Hematopoietic multipotent progenitor cell treated with erythropoietin and hydrocortisone succinate and interleukin-3 and kit ligand, for 4 days (in vitro differentiated cells): ENCODE measurements at regions not wholly inside any gene's neighbourhood (a gene's known extent, or its start where the extent isn't known, plus 50 kb on each side); places are given as distances from the start of the nearest gene placed in this dataset.

ENCODE experiments used
- DNase-seq: peaks from one replicate; pipeline ENCODE4 v3.0.0-alpha.2; 2015

DNA sequence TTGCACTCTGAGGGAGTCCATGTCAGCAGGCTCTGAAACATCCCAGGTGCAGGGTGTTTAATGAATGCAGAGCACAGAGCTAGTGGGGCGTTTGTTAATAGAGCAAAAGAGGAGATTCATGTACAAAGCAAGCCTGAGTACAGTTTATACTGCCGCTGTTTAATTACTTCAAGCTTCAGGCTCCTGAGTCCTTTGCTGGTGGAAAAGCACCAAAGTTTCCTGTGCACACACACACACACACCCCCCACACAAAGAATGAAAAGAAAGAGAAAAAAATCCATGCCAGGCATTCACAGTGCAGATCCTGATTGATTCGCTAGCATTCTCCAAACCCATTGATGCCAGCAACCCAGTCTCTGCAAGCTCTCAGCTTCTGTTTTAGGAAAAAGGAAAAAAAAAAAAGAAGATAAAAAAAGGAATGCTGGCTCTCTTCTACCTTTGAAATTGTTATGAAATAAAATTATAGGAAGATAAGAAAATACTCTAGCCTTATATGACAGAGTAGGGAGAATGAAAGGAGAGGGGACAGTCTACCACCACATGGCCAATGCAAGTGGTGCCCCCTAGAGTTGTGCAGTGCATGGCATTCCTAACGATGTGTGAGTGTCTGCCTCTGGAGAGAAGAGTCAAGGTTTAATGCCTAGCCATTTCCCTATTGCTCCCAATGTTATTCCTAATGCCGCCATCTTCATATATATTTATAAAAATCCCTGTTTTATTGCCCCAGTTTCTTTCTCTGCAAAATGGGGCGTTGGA lies 216.5 kb downstream of the TMEM114 start:
- DNase-seq, result no peak

- no peak for DNase-seq
Measured at GRCh38 chr16:8372141-8372540, 218.2 kb downstream of the TMEM114 start.

DNA sequence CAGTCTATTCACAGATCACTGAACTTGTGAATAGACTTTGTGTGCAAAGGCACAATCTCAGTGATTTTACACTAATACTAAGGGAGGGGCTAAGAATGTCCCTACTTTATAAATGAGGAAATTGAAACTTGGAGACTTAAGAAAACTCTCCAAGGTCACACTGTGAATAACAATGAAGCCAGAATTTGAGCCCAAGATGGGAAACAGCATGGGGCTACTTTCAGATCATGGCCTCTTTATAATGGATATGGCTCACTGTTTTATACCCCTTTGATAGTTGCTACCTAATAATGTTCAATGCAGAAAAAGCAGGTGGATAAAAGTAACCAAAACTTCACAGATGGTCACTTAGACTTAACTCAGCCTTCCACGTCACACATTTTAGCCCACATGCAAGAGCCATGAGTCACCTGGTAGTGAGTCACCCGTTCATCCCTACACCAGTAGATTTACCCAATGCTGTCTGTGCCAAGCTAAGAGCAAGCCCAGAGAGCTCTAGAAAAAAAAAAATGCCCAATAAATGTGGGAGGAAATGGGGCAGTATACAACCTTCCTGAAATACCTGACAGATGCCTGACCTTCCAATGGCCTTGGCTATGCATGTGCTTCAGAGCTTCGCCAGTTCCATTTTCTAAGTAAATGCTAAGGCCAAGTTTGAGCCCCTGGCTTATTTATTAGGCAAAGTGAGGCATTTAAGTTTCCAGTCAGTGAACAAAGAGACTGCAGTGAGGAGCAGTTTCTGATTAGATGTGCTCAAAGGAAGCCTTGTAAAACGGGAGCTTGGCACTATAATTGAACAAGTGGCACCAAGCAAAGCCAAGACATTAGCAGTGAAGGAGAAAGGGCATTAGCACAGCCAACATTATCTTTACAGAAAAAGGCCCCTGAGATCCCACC lies 219.7 kb downstream of the TMEM114 start:
- DNase-seq, result no peak

DNA sequence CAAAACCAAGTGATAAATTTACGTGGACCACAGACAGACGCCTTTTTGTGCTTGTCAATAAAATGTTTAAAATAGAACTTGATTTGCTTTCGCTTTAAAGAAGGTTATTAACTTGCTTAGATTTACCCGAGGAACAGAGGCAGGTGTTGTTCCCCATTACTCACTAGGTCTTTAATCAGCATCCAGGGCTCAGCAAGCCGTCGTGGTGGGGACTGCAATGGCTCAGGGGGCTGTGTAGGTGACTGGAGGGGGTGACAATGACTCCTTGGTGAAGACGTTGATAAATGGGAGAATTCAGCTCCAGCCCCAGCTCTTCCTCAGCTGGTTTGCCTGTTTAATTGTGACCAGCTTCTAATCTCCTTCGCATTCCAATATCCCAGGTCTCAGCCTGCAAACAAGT lies 231.4 kb downstream of the TMEM114 start:
- DNase-seq, result no peak

GRCh38 chr16:8355675-8356074 lies 234.6 kb downstream of the TMEM114 start:
- peak; percentile 2 for DNase-seq

DNA sequence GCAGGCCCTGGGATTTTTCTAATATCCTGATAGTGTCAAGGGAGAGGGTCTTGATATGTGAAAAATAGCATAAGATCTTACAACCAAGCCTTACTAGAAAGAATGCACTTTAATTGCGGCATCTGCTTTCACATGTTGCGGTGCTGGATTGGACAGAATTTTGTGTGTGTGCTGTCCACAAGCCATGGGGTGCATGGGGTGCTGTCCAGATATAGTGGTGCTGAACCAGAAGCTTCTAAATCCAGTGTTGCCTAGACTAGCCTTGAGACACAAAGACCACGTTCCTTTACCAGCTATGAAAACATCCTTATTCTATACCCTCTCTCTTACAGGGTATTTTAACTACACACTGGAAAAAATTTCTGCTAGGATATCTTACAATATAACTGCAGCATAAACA lies 244.0 kb downstream of the TMEM114 start:
- DNase-seq, result peak; percentile 48

- no peak for DNase-seq
Measured at GRCh38 chr16:8342276-8342675, 248.0 kb downstream of the TMEM114 start.

- DNase-seq, result no peak
Measured at GRCh38 chr16:8330761-8331160, 259.6 kb downstream of the TMEM114 start.

- DNase-seq, result no peak
Measured at GRCh38 chr16:8326232-8326631, 264.1 kb downstream of the TMEM114 start.

DNA sequence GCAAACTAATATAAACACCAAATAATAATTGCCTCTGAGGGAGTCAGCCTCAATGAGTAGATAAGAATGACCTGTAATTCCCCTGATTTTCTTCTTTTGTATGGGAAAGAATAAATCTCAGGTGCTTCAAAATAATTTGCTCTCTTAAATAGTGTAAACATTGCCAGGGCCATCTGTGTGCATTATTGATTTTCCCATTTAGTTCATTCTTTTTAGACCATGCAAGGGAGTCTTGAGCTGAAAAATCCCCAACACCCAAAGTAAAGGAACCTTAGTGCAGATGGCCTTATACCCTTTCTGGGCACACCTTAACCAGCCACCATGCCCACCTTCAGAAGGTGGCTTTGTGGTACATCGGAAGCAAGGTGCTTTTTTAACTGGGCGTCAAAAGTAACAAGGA lies 267.2 kb downstream of the TMEM114 start:
- no peak for DNase-seq

DNA sequence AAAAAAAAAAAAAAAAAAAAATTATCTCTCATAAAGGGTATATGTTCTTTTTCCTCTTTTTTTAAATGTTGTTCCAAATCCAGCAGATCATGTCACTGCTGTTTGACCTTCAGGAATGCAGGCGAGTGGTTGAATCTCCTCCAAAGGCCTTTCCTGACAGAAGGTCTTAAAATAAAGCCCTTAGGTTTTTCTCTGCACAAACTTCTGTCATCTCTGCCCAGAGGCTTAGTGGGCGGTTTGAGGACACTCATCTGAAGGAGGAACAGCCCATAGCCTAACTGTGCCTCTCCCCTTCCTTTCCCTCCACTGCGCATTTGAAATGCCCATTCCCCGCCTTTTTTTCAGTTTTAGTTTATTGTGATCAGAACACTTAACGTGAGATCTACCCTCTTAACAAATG lies 270.2 kb downstream of the TMEM114 start:
- no peak for DNase-seq

- DNase-seq, result no peak
Measured at GRCh38 chr16:8310816-8311215, 279.5 kb downstream of the TMEM114 start.

- DNase-seq, result no peak
Measured at GRCh38 chr16:8310323-8310722, 280.0 kb downstream of the TMEM114 start.

GRCh38 chr16:8305201-8305600 lies 285.1 kb downstream of the TMEM114 start:
- DNase-seq, result no peak

DNA sequence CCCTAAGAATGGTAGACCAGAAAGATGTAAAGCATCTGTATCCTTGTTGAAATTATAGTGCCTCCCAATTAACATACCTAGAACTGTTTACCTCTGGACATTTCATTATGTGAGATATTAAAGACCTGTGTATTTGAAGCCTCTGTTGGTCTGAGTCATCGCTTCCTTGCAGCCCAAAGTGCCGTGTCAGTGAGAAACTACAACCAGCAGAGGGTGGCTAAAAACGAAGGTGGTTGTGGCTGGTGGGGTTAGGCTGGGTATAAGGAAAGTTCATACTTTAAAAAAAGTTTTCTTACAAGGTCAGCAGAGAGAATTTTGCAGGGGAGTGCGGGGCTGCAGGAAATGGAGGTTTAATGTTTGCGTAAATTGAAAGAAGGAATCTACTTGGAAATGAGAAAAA lies 290.7 kb downstream of the TMEM114 start:
- DNase-seq, result no peak

- no peak for DNase-seq
Measured at GRCh38 chr16:8295513-8296237, 294.6 kb downstream of the TMEM114 start.

- no peak for DNase-seq
Measured at GRCh38 chr16:8293413-8293812, 296.9 kb downstream of the TMEM114 start.

GRCh38 chr16:8292271-8292670 lies 298.0 kb downstream of the TMEM114 start:
- no peak for DNase-seq

DNA sequence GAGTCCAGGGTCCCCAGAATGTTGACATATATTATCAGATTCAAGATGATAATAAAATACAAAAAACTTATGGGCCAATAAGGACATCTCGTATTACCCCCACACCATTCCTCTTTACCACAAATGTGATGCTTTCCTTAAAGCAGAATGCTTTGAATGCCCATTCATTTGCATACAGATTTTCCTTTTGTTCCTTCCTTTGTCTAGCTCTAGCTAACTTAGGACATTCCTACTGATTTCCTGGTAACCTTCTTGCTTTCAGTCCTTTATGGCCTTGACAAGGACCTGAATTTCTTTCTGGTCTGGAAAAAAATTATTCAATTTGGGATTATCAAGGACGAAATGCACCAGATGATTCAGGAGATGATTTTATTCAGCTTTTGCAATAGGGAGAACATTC lies 304.0 kb downstream of the TMEM114 start:
- DNase-seq, result no peak

- no peak for DNase-seq
Measured at GRCh38 chr16:8283195-8283594, 307.1 kb downstream of the TMEM114 start.

- no peak for DNase-seq
Measured at GRCh38 chr16:8278031-8278580, 312.2 kb downstream of the TMEM114 start.

- no peak for DNase-seq
Measured at GRCh38 chr16:8271344-8271743, 319.0 kb downstream of the TMEM114 start.

- no peak for DNase-seq
Measured at GRCh38 chr16:8262299-8262698, 328.0 kb downstream of the TMEM114 start.
